Keratinocyte (primary cell): ENCODE measurements at regions not wholly inside any gene's neighbourhood (a gene's known extent, or its start where the extent isn't known, plus 50 kb on each side); places are given as distances from the start of the nearest gene placed in this dataset.

Source experiments
- CTCF ChIP-seq, 3 experiments: IDR thresholded peaks in 1 of 3; conservative IDR thresholded peaks in 1 of 3; optimal IDR thresholded peaks in 1 of 3; 2 replicates in 2 of 3; 3 replicates in 1 of 3; pipeline versions ENCODE3 to v1.5.1; 2011; ENCODE audit warnings: low read length in 3 of 3, mild to moderate bottlenecking in 3 of 3, moderate library complexity in 2 of 3, control low read depth in 1 of 3, inconsistent platforms in 1 of 3; ENCODE audit not compliant: insufficient read depth in 2 of 3; ENCODE audit errors: extremely low read depth in 1 of 3
- EZH2 ChIP-seq: IDR thresholded peaks from one replicate; pipeline ENCODE4 v1.6.1; 2012; ENCODE audit warnings: inconsistent platforms, mild to moderate bottlenecking, low read length, moderate library complexity

DNA sequence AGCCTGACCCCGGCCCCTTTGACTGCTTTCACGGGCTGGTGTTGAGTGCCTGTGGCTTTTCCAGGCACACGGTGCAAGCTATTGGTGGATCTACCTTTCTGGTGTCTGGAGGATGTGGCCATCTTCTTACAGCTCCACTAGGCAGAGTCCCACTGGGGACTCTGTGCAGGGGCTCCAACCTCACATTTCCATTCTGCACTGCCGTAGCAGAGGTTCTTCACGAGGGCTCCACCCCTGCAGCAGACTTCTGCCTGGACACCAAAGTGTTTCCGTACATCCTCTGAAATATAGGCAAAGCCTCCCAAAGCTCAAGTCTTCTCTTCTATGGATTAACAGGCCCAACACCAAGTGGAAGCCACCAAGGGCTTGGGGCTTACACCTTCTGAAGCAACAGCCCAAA is 691.5 kb upstream of the POU3F2 start:
- TF ChIP-seq CTCF (optimal IDR thresholded peaks at IDR 0.05 in 1 of 3, IDR thresholded peaks at IDR 0.05 in 1 of 3, conservative IDR thresholded peaks at IDR 0.05 in 1 of 3; ENCODE audit: extremely low read depth in 1 of 3, insufficient read depth in 2 of 3, low read length in 3 of 3) (no peak), EZH2 (no peak)
